A673 (cell line): ENCODE measurements at regions not wholly inside any gene's neighbourhood (a gene's known extent, or its start where the extent isn't known, plus 50 kb on each side); places are given as distances from the start of the nearest gene placed in this dataset.

Experiments used
- BruUV-seq: library from RNA; stranded (reverse); fragments of 400-500 nt; replicated peaks from 2 replicates; lab custom pipeline; 2021; lab: Mats Ljungman, UMichigan
- CTCF ChIA-PET: fragments of 300-600 bp; sonication (Branson Sonifier 250); formaldehyde crosslinking; loops from one replicate; lab custom pipeline; 2022; ENCODE audit warnings: antibody characterized with exemption; lab: Charles Lee
- POLR2A ChIA-PET: fragments of 300-600 bp; sonication (Branson Sonifier 250); formaldehyde crosslinking; loops from one replicate; lab custom pipeline; 2022; ENCODE audit warnings: antibody characterized with exemption; ENCODE audit not compliant: low non-redundant PET; lab: Charles Lee
- DNase-seq: peaks from one replicate; pipeline ENCODE4 v3.0.0-alpha.2; 2015; ENCODE audit warnings: low spot score
- H3K27ac ChIP-seq: fragments of 200-600 bp; sonication (generic); 2 replicates; pipeline ENCODE4 v1.5.1; 2016; ENCODE audit warnings: mixed run types, low read depth, mild to moderate bottlenecking, mixed read lengths, antibody characterized with exemption, low read length; ENCODE audit not compliant: poor library complexity, severe bottlenecking
- H3K27me3 ChIP-seq: fragments of 200-600 bp; sonication (generic); replicated peaks from 2 replicates; pipeline ENCODE4 v1.6.1; 2017; ENCODE audit warnings: mixed run types, low read depth, mild to moderate bottlenecking, mixed read lengths, antibody characterized with exemption, low read length; ENCODE audit not compliant: insufficient read depth, poor library complexity
- H3K36me3 ChIP-seq: fragments of 200-600 bp; sonication (generic); 2 replicates; pipeline ENCODE4 v1.6.1; 2016; ENCODE audit warnings: mixed run types, mild to moderate bottlenecking, mixed read lengths, antibody characterized with exemption, low read length; ENCODE audit not compliant: insufficient read depth, poor library complexity, severe bottlenecking
- H3K4me1 ChIP-seq: fragments of 200-600 bp; sonication (generic); 2 replicates; pipeline ENCODE4 v1.6.1; 2017; ENCODE audit warnings: mixed run types, mild to moderate bottlenecking, mixed read lengths, antibody characterized with exemption, low read length; ENCODE audit not compliant: insufficient read depth, poor library complexity, severe bottlenecking
- H3K4me3 ChIP-seq: fragments of 200-600 bp; sonication (generic); 2 replicates; pipeline ENCODE4 v1.5.1; 2016; ENCODE audit warnings: low read depth, mixed run types, mild to moderate bottlenecking, mixed read lengths, low read length; ENCODE audit not compliant: poor library complexity, severe bottlenecking
- H3K9me3 ChIP-seq: fragments of 200-600 bp; sonication (generic); 2 replicates; pipeline ENCODE4 v1.6.1; 2016; ENCODE audit warnings: mixed run types, low read depth, mild to moderate bottlenecking, mixed read lengths, antibody characterized with exemption, low read length; ENCODE audit not compliant: poor library complexity, severe bottlenecking
- EZH2 ChIP-seq: fragments of 200-600 bp; sonication (generic); IDR thresholded peaks from 2 replicates; pipeline ENCODE4 v1.6.1; 2017; ENCODE audit warnings: borderline replicate concordance, low read depth, mild to moderate bottlenecking, mixed read lengths, antibody characterized with exemption, low read length; ENCODE audit not compliant: poor library complexity, severe bottlenecking
- intact Hi-C: fragments of 100-400 bp; cut with micrococcal nuclease; formaldehyde crosslinking; loops from one replicate; pipeline ENCODE4 v1.10.0; 2022; ENCODE audit not compliant: unreplicated experiment
- TF ChIP-seq, protein P1 (sequence below): fragments of 300-800, 200-600 bp; sonication (generic); conservative IDR thresholded peaks from 2 replicates; pipeline ENCODE4 v1.5.1; 2017; ENCODE audit warnings: low read depth, mild to moderate bottlenecking, antibody characterized with exemption, low read length, moderate library complexity, mixed read lengths

DNA sequence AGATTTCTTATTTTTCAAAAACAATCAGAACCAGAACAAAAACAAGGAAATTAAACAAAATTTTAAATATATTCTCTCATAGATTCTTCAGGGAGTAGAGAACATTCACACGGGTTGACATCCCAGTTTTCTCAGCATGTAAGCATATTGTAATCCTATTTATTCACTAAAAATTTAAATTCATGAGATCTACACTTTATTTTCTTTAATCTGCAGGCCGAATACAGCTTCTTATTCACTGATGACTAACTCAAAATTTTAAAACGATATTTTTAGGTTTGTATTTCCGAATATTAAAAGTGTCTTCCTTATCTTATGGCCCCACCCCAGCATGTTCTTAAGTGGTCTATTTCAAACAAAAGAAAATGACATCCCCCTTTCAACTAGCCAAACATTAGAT is 262.4 kb downstream of the MEIS1 start:
- H3K4me3 ChIP-seq, result no peak overlapping the region
- TF ChIP-seq, protein P1, sequence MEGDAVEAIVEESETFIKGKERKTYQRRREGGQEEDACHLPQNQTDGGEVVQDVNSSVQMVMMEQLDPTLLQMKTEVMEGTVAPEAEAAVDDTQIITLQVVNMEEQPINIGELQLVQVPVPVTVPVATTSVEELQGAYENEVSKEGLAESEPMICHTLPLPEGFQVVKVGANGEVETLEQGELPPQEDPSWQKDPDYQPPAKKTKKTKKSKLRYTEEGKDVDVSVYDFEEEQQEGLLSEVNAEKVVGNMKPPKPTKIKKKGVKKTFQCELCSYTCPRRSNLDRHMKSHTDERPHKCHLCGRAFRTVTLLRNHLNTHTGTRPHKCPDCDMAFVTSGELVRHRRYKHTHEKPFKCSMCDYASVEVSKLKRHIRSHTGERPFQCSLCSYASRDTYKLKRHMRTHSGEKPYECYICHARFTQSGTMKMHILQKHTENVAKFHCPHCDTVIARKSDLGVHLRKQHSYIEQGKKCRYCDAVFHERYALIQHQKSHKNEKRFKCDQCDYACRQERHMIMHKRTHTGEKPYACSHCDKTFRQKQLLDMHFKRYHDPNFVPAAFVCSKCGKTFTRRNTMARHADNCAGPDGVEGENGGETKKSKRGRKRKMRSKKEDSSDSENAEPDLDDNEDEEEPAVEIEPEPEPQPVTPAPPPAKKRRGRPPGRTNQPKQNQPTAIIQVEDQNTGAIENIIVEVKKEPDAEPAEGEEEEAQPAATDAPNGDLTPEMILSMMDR, result no peak
- TF ChIP-seq EZH2, result no peak
- ChIA-PET POLR2A (no interaction called here), CTCF (no interaction called here)
- no peaks in the 10 kb centered on the region for H3K27me3 ChIP-seq
- no peak overlapping the region for H3K27ac ChIP-seq
- intact Hi-C loops, result no loop called here
- BruUV-seq, result no TSS peak
- H3K9me3 ChIP-seq, result no peaks in the 10 kb centered on the region
- H3K4me1 ChIP-seq, result peaks cover 33% of the 10 kb centered on the region
- DNase-seq, result no peak
- no peaks in the 10 kb centered on the region for H3K36me3 ChIP-seq

DNA sequence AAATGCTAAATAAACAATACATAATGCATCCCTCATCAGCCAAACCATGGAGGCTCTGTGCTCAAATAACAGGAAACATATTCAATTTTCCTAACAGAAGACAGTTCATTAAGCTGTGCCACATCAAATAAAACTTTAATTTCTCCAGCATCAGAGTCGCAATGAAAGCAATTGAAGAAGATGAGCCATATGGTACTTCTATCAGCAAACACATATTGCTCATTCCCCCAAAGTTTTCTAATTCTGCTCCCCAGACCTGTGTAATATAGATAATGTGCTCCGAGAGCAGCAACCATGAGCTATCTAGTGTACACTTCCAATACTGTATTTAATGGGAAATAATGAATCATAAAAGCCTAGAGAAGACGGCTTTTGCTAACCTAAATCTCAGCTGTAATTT is 263.2 kb downstream of the MEIS1 start:
- CTCF ChIA-PET, result no interaction called here
- H3K4me1 ChIP-seq, result peaks cover 31% of the 10 kb centered on the region

DNA sequence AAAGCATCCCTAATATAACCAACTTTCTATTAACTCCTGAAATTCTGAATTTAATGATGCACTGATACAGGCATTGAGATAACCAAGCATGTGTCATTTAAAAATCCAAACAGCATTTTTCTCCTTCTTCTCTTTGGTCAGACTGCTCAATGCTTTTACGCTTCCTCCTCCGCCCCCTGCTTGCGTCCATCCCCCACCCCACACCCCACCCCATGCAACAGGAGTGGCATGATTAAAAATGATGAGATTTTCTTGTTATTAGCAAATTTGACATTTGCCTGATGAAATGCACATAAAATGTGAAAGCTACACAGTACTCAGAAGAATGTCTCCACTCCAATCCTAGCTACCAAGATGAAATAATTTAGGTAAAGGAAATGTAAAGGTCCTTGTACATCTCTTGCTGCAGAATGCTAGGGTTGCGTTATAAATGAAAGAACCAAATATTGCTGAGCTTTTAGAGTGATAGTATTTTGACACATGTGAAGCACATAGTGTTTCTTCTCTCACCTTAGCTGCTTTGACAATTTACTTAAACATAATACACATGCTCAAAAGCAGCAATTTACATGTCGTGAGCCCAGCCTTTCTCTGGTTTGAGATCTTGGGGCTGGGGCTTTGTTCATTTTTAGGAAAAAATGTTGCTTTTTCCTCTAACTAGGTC is 263.8 kb downstream of the MEIS1 start:
- POLR2A ChIA-PET, result no interaction called here
- DNase-seq, result no peak
- Histone ChIP-seq H3K9me3 (no peaks in the 10 kb centered on the region), H3K27ac (no peak overlapping the region), H3K27me3 (no peaks in the 10 kb centered on the region), H3K4me3 (no peak overlapping the region), H3K36me3 (no peaks in the 10 kb centered on the region), H3K4me1 (peaks cover 29% of the 10 kb centered on the region)
- BruUV-seq, result no TSS peak
- TF ChIP-seq, protein P1, result no peak
- no peak for TF ChIP-seq EZH2
- intact Hi-C loops, result no loop called here
- CTCF ChIA-PET, result no interaction called here

More for the DNA sequence above, 263.2 kb downstream of the MEIS1 start:
- BruUV-seq, result no TSS peak
- POLR2A ChIA-PET, result no interaction called here
- Histone ChIP-seq H3K27ac (no peak overlapping the region), H3K9me3 (no peaks in the 10 kb centered on the region), H3K36me3 (no peaks in the 10 kb centered on the region), H3K27me3 (no peaks in the 10 kb centered on the region), H3K4me3 (no peak overlapping the region)
- intact Hi-C loops, result no loop called here
- no peak for TF ChIP-seq EZH2
- TF ChIP-seq, protein P1, result no peak
- DNase-seq, result no peak
